Amniotic epithelial cell (primary cell): ENCODE measurements at regions not wholly inside any gene's neighbourhood (a gene's known extent, or its start where the extent isn't known, plus 50 kb on each side); places are given as distances from the start of the nearest gene placed in this dataset.

Experiments
- DNase-seq: peaks from one replicate; pipeline ENCODE4 v3.0.0-alpha.2; 2010; ENCODE audit warnings: low read depth

- no peak for DNase-seq
These were observed 168.8 kb upstream of the HS3ST1 start for GRCh38 chr4:11597506-11597905.

DNA sequence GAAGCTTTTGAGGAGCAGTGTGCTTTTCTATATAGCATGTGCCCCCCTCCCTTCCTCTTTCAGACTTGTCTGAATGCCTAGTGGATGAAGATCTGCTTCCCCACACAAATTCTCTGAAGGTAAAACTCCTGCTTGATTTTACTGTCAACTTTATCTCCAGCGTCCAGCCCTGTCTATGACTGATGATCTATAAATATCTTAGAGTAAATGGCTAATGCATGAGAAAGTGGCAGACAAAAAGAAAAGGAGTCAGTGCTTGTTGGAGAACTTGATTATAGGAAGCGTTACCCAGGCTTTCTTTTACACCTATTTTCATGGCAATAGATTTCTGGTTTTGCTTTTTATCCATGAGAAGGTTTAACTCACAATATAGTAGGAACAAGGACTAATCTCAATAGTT lies 168.3 kb upstream of the HS3ST1 start:
- no peak for DNase-seq

DNA sequence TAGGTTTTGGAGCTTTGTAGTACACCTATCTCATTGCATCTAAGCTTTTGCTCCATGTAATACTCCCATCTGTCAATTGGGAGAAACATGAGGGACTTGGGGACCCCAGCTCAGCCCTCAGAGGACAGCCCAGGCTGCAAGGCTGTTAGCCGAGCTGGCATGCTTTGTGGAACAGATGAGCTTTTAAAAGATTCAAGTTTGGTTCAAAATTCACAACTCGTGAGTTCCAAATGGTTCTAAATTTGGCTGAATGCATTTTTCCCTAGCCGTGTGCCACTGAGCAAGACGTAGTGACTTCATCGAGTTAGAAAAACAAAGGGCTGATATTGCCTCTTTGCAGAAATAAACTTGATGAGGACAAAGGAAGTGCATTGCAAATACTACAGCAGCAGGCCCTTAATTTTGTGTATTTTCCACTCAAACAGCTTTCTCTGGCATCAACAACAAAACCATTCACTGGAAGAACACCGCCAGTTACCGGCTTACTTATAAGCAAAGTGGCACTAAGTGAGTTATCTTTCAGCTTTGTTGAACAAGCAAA lies 165.0 kb upstream of the HS3ST1 start:
- DNase-seq: no peak

- no peak for DNase-seq
These were observed 163.6 kb upstream of the HS3ST1 start for GRCh38 chr4:11592276-11592675.

DNA sequence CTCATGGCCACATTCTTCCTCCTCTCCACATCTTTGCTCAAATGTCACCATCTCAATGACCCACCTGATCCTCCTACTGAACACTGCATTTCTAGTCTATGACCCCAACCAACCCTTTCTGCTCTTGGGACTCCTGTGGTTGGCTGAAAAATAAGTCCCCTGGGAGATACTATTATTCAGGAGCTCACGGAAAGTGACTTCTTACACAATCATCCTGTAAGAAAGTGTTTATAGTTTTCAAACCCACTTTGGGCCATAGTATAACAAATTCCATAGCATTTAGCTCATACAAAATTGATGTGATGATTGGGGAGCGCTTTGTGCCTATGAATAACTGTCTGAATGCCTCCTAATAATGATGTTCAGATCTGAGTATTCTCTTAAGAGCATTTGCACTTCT lies 161.4 kb upstream of the HS3ST1 start:
- no peak for DNase-seq

GRCh38 chr4:11589676-11590075 lies 161.0 kb upstream of the HS3ST1 start:
- DNase-seq: no peak

- DNase-seq: no peak
These were observed 159.1 kb upstream of the HS3ST1 start for GRCh38 chr4:11587797-11588196.

- DNase-seq: no peak
These were observed 156.8 kb upstream of the HS3ST1 start for GRCh38 chr4:11585506-11585905.

DNA sequence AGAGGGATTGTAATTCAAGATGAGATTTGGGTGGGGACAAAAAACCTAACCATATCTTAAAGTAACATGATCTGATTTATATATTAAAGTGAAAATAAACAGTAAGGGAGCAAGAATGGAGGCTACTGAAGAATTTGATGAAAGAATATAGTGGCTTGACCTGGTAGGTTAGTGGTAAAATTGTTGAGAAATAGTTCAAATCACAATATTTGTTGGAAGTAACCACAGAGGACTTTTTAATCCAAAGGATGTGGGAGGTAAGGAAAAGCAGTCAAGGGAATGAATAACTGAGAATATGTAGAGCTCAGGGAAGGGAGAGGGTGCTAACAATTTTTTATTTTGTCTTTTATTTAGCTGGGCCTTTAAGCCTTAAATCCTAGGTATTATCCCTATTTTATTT lies 139.8 kb upstream of the HS3ST1 start:
- peak; percentile 53 for DNase-seq

DNA sequence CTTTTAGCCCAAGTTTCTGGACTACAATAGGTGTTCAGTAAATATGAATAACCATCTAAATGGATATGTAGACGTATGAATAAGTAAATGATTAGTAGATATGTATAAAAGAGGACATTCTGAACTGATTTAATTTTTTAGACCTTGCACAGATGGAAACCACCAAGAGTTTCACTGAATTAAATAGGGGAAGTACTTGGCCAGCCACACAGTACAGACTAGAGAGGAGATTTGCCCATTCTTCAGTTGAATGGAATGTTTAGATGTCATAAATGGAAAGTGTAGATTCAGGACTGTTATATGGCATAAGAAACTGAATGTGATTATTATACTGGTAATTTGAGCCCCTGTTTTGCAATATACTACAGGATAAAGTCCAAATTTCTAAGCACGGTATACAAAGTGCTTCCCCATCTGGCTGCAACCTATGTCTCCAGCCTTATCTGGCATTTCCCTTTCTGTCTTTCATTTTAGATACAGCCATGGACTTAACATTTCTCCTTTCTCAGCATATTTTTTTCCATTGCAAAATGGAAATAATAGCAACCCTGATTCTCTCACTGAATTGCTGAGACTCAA lies 137.8 kb upstream of the HS3ST1 start:
- DNase-seq: no peak

- no peak for DNase-seq
These were observed 137.2 kb upstream of the HS3ST1 start for GRCh38 chr4:11565899-11566298.

- no peak for DNase-seq
These were observed 136.5 kb upstream of the HS3ST1 start for GRCh38 chr4:11565213-11565612.

DNA sequence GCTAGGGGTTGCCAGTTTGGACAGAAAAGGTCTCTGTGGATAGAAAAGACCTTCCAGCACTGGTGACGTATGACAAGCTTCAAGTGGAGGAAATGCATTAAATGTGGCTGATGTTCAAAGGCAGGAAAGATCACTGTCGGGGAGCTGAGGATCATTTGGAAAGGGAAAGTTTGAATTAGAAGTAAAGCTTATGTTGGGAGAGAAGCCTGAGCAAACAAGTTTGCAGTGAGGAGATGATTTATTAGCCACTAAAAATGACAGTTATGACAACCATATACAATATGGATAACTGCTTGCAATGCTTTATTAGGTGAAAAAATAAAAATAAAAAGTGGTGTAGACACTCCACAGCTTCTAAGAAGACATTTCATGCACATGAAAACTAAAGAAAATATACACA lies 135.3 kb upstream of the HS3ST1 start:
- no peak for DNase-seq

- no peak for DNase-seq
These were observed 120.8 kb upstream of the HS3ST1 start for GRCh38 chr4:11549525-11549924.

GRCh38 chr4:11548597-11549082 lies 119.9 kb upstream of the HS3ST1 start:
- DNase-seq: peak; percentile 37

GRCh38 chr4:11546391-11547175 lies 117.9 kb upstream of the HS3ST1 start:
- no peak for DNase-seq

DNA sequence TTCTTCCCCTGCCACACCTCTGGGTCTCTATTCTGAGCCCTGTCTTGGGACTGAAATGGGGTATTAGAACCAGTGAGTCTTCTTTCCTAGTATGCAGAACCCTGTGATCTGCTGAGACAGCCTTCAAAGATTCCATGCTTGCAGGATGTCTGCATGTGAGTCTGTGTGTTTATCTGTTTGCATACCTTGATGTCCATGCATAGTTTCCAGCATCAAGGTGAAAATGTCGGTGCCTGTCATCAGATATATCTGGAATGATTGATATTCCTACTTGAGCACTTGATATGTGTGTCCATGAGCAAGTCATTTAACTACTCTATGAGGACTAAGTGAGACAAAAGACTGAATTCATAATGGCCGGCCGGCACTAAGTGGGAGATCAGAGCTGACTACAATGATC lies 117.0 kb upstream of the HS3ST1 start:
- DNase-seq: no peak

GRCh38 chr4:11544211-11544610 lies 115.5 kb upstream of the HS3ST1 start:
- DNase-seq: no peak

- DNase-seq: peak; percentile 60
These were observed 115.0 kb upstream of the HS3ST1 start for GRCh38 chr4:11543706-11544105.

GRCh38 chr4:11542952-11543351 lies 114.3 kb upstream of the HS3ST1 start:
- no peak for DNase-seq

DNA sequence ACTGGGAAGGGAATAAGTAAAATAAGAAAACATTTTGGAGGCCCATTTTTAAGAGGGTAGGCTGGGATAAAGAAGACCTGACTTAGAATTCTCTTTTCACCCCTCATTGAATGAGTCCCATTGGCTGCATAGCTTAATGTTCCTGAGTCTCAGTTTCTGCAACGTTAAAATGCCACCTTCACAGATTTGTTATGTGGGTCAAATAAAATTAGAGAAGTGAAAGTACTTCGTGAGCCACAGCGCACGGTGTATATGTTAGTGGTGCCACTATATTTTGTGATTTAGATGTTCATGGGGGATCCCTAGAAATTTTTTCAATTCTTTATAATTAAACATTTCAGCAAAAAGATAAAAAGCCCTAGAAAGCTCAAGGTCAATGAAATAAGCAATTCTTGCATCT lies 109.2 kb upstream of the HS3ST1 start:
- DNase-seq: no peak

- no peak for DNase-seq
These were observed 106.6 kb upstream of the HS3ST1 start for GRCh38 chr4:11535333-11535732.

- DNase-seq: no peak
These were observed 106.1 kb upstream of the HS3ST1 start for GRCh38 chr4:11534623-11535302.
